Activated B cell treated with CpG ODN at 0.5 μM for 24 hours (primary cell): ENCODE measurements at regions not wholly inside any gene's neighbourhood (a gene's known extent, or its start where the extent isn't known, plus 50 kb on each side); places are given as distances from the start of the nearest gene placed in this dataset.
"Not testable (repeated sequence)": the region's sequence is repeated elsewhere in the genome, so short reads cannot be mapped to it uniquely, and the experiment has no call there.

ENCODE experiments used
- ATAC-seq: fragments of 200-7000 bp; cut with Tn5 transposase; one replicate; pipeline ENCODE4 v1.10.0; 2021; ENCODE audit warnings: low read depth, mild to moderate bottlenecking, moderate library complexity
- CTCF ChIA-PET: fragments of 350-600 bp; sonication (Branson Sonifier 250); formaldehyde crosslinking; loops from one replicate; lab custom pipeline; 2021; ENCODE audit warnings: antibody characterized with exemption; lab: Charles Lee
- POLR2A ChIA-PET: fragments of 350-600 bp; sonication (Branson Sonifier 250); formaldehyde crosslinking; loops from one replicate; lab custom pipeline; 2021; ENCODE audit warnings: antibody characterized with exemption; lab: Charles Lee
- DNase-seq: peaks from one replicate; pipeline ENCODE4 v3.0.0; 2022
- H3K27ac Mint-ChIP-seq: one replicate; pipeline ENCODE4 v1.8.0; 2020; ENCODE audit warnings: mixed read lengths
- H3K27me3 Mint-ChIP-seq: one replicate; pipeline ENCODE4 v1.8.0; 2021; ENCODE audit warnings: mixed read lengths
- H3K36me3 Mint-ChIP-seq: one replicate; pipeline ENCODE4 v1.8.0; 2021; ENCODE audit warnings: low read depth, mixed read lengths
- H3K4me1 Mint-ChIP-seq: one replicate; pipeline ENCODE4 v1.8.0; 2021; ENCODE audit warnings: mixed read lengths
- H3K4me3 Mint-ChIP-seq: one replicate; pipeline ENCODE4 v1.8.0; 2020; ENCODE audit warnings: mild to moderate bottlenecking, mixed read lengths
- H3K9me3 Mint-ChIP-seq: one replicate; pipeline ENCODE4 v1.8.0; 2020; ENCODE audit warnings: mixed read lengths
- CTCF ChIP-seq: fragments of 200-600 bp; IDR thresholded peaks from one replicate; pipeline ENCODE4 v1.8.0; 2022; ENCODE audit warnings: antibody characterized with exemption, mild to moderate bottlenecking
- intact Hi-C: fragments of 100-400 bp; cut with micrococcal nuclease; formaldehyde crosslinking; loops from one replicate; pipeline ENCODE4 v1.15.1; 2024

GRCh38 chr4:134720030-134720429, 518.4 kb upstream of the PABPC4L start:
- peaks cover 2% of the 10 kb centered on the region for H3K9me3 Mint-ChIP-seq
- intact Hi-C loops, result no loop called here
- H3K27ac Mint-ChIP-seq, result no peak overlapping the region
- POLR2A ChIA-PET, result no interaction called here
- CTCF ChIA-PET, result no interaction called here
- H3K4me3 Mint-ChIP-seq, result no peak overlapping the region
- no peak for DNase-seq
- H3K4me1 Mint-ChIP-seq, result no peaks in the 10 kb centered on the region
- ATAC-seq, result no peak
- H3K27me3 Mint-ChIP-seq, result no peaks in the 10 kb centered on the region
- no peak for TF ChIP-seq CTCF
- no peaks in the 10 kb centered on the region for H3K36me3 Mint-ChIP-seq

GRCh38 chr4:134708616-134709015, 507.0 kb upstream of the PABPC4L start:
- no peak for TF ChIP-seq CTCF
- no peaks in the 10 kb centered on the region for H3K27me3 Mint-ChIP-seq
- H3K27ac Mint-ChIP-seq, result no peak overlapping the region
- H3K36me3 Mint-ChIP-seq, result no peaks in the 10 kb centered on the region
- H3K9me3 Mint-ChIP-seq, result peaks cover 8% of the 10 kb centered on the region
- POLR2A ChIA-PET, result no interaction called here
- CTCF ChIA-PET, result no interaction called here
- DNase-seq (no peak), ATAC-seq (no peak)
- no peak overlapping the region for H3K4me3 Mint-ChIP-seq
- intact Hi-C loops, result no loop called here
- H3K4me1 Mint-ChIP-seq, result no peaks in the 10 kb centered on the region

- ChIA-PET CTCF (no interaction called here), POLR2A (no interaction called here)
- ATAC-seq (no peak), DNase-seq (no peak)
- no peak overlapping the region for H3K27ac Mint-ChIP-seq
- H3K27me3 Mint-ChIP-seq, result no peaks in the 10 kb centered on the region
- no peaks in the 10 kb centered on the region for H3K36me3 Mint-ChIP-seq
- no peak overlapping the region for H3K4me3 Mint-ChIP-seq
- intact Hi-C loops, result no loop called here
- peaks cover 6% of the 10 kb centered on the region for H3K9me3 Mint-ChIP-seq
- no peak for TF ChIP-seq CTCF
- no peaks in the 10 kb centered on the region for H3K4me1 Mint-ChIP-seq
Measured at GRCh38 chr4:134708026-134708425, 506.4 kb upstream of the PABPC4L start.

- peaks cover 12% of the 10 kb centered on the region for H3K9me3 Mint-ChIP-seq
- POLR2A ChIA-PET, result no interaction called here
- no peak overlapping the region for H3K27ac Mint-ChIP-seq
- TF ChIP-seq CTCF, result no peak
- no peak overlapping the region for H3K4me3 Mint-ChIP-seq
- CTCF ChIA-PET, result no interaction called here
- H3K36me3 Mint-ChIP-seq, result no peaks in the 10 kb centered on the region
- no peak for DNase-seq
- intact Hi-C loops, result no loop called here
- no peaks in the 10 kb centered on the region for H3K4me1 Mint-ChIP-seq
- H3K27me3 Mint-ChIP-seq, result no peaks in the 10 kb centered on the region
- ATAC-seq, result no peak
Measured at GRCh38 chr4:134702374-134702773, 500.8 kb upstream of the PABPC4L start.

GRCh38 chr4:134700251-134700650, 498.7 kb upstream of the PABPC4L start:
- POLR2A ChIA-PET, result no interaction called here
- Mint-ChIP-seq H3K4me1 (no peaks in the 10 kb centered on the region), H3K27me3 (no peaks in the 10 kb centered on the region), H3K9me3 (peaks cover 12% of the 10 kb centered on the region), H3K27ac (no peak overlapping the region), H3K36me3 (no peaks in the 10 kb centered on the region), H3K4me3 (no peak overlapping the region)
- TF ChIP-seq CTCF, result no peak
- ATAC-seq (no peak), DNase-seq (no peak)
- intact Hi-C loops, result no loop called here
- CTCF ChIA-PET, result no interaction called here

GRCh38 chr4:134698831-134699230, 497.2 kb upstream of the PABPC4L start:
- H3K27ac Mint-ChIP-seq, H3K4me3 Mint-ChIP-seq, POLR2A ChIA-PET, H3K27me3 Mint-ChIP-seq, CTCF ChIA-PET, DNase-seq, intact Hi-C loops, H3K4me1 Mint-ChIP-seq, H3K36me3 Mint-ChIP-seq, ATAC-seq: not testable (repeated sequence)
- peaks cover 11% of the 10 kb centered on the region for H3K9me3 Mint-ChIP-seq
